ELF-1 (cell line): ENCODE measurements at regions not wholly inside any gene's neighbourhood (a gene's known extent, or its start where the extent isn't known, plus 50 kb on each side); places are given as distances from the start of the nearest gene placed in this dataset.
"Not testable (repeated sequence)": the region's sequence is repeated elsewhere in the genome, so short reads cannot be mapped to it uniquely, and the experiment has no call there.

Experiments
- DNase-seq: peaks from one replicate; pipeline ENCODE4 v3.0.0-alpha.2; 2016; ENCODE audit warnings: low read depth, low spot score

GRCh38 chr19:13712767-13713201, 51.5 kb upstream of the MRI1 start:
- DNase-seq, result no peak

GRCh38 chr19:13707915-13708314, 56.4 kb upstream of the MRI1 start:
- DNase-seq, result no peak

- DNase-seq, result no peak
These were observed 58.3 kb upstream of the MRI1 start for GRCh38 chr19:13705928-13706447.

- DNase-seq, result no peak
These were observed 59.1 kb upstream of the MRI1 start for GRCh38 chr19:13705201-13705600.

- no peak for DNase-seq
These were observed 62.7 kb upstream of the MRI1 start for GRCh38 chr19:13701624-13702023.

GRCh38 chr19:13700621-13701020, 63.7 kb upstream of the MRI1 start:
- DNase-seq, result no peak

- no peak for DNase-seq
These were observed 64.5 kb upstream of the MRI1 start for GRCh38 chr19:13699786-13700185.

GRCh38 chr19:13696839-13697238, 67.5 kb upstream of the MRI1 start:
- DNase-seq, result no peak

- peak; percentile 80 for DNase-seq
These were observed 70.4 kb upstream of the MRI1 start for GRCh38 chr19:13693889-13694288.

GRCh38 chr19:13691569-13692435, 72.5 kb upstream of the MRI1 start:
- no peak for DNase-seq

- peak; percentile 57 for DNase-seq
These were observed 75.2 kb upstream of the MRI1 start for GRCh38 chr19:13689085-13689484.

GRCh38 chr19:13684021-13684420, 80.3 kb upstream of the MRI1 start:
- no peak for DNase-seq

- DNase-seq, result no peak
These were observed 82.8 kb upstream of the MRI1 start for GRCh38 chr19:13681509-13681908.

- not testable (repeated sequence) for DNase-seq
These were observed 83.5 kb upstream of the MRI1 start for GRCh38 chr19:13680708-13681360.

- not testable (repeated sequence) for DNase-seq
These were observed 87.4 kb upstream of the MRI1 start for GRCh38 chr19:13676967-13677366.

- not testable (repeated sequence) for DNase-seq
These were observed 91.7 kb upstream of the MRI1 start for GRCh38 chr19:13672480-13673175.

- no peak for DNase-seq
These were observed 93.5 kb upstream of the MRI1 start for GRCh38 chr19:13670846-13671245.

GRCh38 chr19:13669780-13670355, 94.5 kb upstream of the MRI1 start:
- no peak for DNase-seq

- no peak for DNase-seq
These were observed 95.4 kb upstream of the MRI1 start for GRCh38 chr19:13668964-13669363.

- no peak for DNase-seq
These were observed 98.2 kb upstream of the MRI1 start for GRCh38 chr19:13666165-13666564.

- DNase-seq, result no peak
These were observed 99.0 kb upstream of the MRI1 start for GRCh38 chr19:13665125-13665905.
